ENCODE measurements at regions not wholly inside any gene's neighbourhood (a gene's known extent, or its start where the extent isn't known, plus 50 kb on each side); places are given as distances from the start of the nearest gene placed in this dataset.
"Not testable (repeated sequence)": the region's sequence is repeated elsewhere in the genome, so short reads cannot be mapped to it uniquely, and the experiment has no call there.

DNA sequence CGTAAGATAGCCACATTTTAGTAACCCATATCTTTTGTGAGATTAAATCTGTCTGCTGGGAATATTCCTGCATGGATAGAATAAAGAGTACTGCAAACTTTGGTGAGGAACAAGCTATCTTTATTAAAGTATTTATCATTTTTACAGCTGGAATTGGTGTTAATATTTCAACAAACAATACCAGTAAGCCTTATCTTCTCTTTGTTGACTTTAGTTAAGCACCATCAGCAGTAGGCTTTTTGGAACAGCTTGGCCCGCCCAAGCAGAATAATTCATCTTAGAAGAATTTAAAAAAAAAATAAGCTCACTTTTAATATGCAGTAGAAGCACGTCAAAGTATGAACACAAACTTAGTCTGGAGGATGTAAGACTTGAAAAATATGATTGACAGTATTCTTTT is 917.8 kb upstream of the ADGRB3 start:
- DNase-seq: no peak

- no peak for DNase-seq
These were observed 928.7 kb upstream of the ADGRB3 start for GRCh38 chr6:67706388-67706787.

DNA sequence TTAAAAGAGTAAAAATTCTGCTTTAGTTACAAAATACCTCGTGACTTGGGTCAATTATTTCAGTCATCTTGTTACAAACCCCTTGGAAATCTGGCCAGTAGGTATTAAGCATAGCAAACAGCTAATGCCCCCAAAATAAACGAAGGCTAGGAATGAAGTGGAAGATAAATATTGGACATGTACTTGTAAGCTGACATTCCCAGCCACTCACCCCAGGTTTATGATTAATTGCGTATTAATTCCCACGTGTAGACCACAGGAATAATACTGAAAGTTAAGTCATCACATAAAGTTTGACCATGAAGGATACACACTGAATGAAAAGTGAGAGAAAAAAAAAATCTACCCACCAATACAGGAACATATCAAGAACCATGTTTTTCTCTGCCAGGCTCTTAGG is 936.5 kb upstream of the ADGRB3 start:
- no peak for DNase-seq

DNA sequence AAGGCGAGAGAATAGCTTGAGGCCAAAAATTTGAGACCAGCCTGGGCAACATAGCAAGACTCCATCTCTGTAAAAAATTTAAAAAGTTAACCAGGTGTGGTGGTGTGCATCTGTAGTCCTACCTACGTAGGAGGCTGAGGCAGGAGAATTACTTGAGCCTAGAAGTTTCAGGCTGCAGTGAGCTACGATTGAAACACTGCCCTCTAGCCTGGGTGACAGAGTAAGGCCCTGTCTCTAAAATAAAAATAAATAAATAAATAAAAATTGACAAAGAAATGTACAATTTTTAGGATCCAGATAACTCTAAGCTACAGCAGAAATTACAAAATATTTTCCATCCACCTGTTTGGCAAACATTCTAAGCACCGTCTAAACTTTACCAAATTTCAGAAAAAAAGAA is 941.0 kb upstream of the ADGRB3 start:
- no peak for DNase-seq

GRCh38 chr6:67689329-67689728 is 945.8 kb upstream of the ADGRB3 start:
- no peak for DNase-seq

GRCh38 chr6:67687396-67687795 is 947.7 kb upstream of the ADGRB3 start:
- DNase-seq: no peak

GRCh38 chr6:67686225-67686624 is 948.9 kb upstream of the ADGRB3 start:
- DNase-seq: not testable (repeated sequence)

GRCh38 chr6:67683960-67684359 is 951.1 kb upstream of the ADGRB3 start:
- DNase-seq: peak; percentile 12

- DNase-seq: no peak
These were observed 954.7 kb upstream of the ADGRB3 start for GRCh38 chr6:67680297-67680932.

- no peak for DNase-seq
These were observed 955.4 kb upstream of the ADGRB3 start for GRCh38 chr6:67679566-67680296.

- no peak for DNase-seq
These were observed 958.2 kb upstream of the ADGRB3 start for GRCh38 chr6:67676892-67677291.

- DNase-seq: no peak
These were observed 967.3 kb upstream of the ADGRB3 start for GRCh38 chr6:67667637-67668422.

DNA sequence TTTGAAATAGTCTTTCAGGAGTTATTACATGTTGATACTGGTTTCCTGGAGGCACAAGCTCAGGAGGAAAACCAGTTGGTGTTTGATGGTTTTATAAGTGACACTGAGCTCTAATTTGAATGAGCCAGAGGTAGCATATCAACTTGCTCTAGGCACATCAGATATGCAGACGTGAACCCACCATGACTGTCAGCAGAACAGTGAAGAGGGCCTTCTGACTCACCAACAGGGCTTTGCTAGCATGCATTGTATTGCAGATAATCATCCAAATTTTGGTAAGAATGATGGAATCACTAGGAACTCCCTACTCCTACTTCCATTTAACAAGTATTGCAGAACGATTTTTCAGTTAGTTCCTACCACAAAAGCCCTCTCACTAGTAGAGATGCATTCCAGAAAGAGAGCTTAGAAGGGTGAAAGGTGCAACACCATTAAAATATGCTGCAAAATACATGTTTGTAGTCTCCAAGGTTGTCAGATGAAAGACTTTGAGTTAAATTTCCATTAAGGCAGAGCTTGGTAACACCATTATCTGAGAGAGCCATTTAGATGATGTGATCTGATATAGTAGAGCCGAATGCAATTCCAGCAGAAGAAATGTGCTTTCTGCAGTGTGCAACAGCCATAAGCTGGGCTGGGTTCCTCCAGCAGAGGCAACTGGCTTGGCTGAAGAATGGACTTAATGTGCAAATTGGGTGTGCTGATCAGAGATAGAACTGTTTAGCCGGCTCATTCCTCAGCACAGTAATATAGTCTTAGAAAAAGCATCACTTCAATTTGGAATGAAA is 968.7 kb upstream of the ADGRB3 start:
- no peak for DNase-seq

- DNase-seq: no peak
These were observed 970.1 kb upstream of the ADGRB3 start for GRCh38 chr6:67664942-67665341.

- DNase-seq: no peak
These were observed 971.8 kb upstream of the ADGRB3 start for GRCh38 chr6:67663105-67663895.

- DNase-seq: no peak
These were observed 981.5 kb upstream of the ADGRB3 start for GRCh38 chr6:67653561-67653960.

GRCh38 chr6:67646550-67646949 is 988.5 kb upstream of the ADGRB3 start:
- DNase-seq: no peak

GRCh38 chr6:67643281-67643680 is 991.8 kb upstream of the ADGRB3 start:
- no peak for DNase-seq

- no peak for DNase-seq
These were observed 992.5 kb upstream of the ADGRB3 start for GRCh38 chr6:67642582-67642981.

DNA sequence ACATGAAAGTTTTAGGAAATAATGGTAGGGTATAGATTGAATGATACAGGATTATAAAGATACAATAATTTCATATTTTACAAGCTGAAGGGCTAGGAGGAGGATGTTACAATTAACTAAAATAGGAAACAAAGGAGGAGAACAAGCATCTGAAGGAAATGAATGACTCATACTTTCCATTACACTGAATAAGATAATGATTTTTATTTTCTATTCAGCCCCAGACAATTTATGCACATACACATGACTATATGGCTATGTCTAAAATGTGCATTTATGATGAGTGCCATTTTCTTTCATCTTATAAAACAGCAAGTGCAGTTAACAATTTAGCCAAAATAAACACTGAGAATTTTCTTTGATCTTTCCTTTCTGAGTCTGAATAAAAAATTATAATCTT is 994.6 kb upstream of the ADGRB3 start:
- DNase-seq: peak; percentile 4

GRCh38 chr6:67639161-67639560 is 995.9 kb upstream of the ADGRB3 start:
- DNase-seq: no peak

DNA sequence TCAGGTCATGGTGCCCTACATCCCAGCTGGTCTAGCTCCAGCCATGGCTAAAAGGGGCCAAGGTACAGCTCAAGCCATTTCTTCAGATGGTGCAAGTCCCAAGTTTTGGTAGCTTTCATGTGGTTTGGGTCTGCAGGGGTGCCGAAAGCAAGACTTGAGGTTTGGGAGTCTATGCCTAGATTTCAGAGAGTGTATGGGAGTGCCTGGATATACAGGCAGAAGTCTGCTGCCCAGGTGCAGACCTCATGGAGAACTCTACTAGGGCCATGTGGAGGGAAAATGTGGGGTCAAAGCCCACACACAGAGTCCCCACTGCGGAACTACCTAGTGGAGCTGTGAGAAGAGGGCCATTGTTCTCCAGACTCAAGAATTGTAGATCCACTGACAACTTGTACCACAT is 1000.9 kb upstream of the ADGRB3 start:
- no peak for DNase-seq
